ENCODE measurements at regions not wholly inside any gene's neighbourhood (a gene's known extent, or its start where the extent isn't known, plus 50 kb on each side); places are given as distances from the start of the nearest gene placed in this dataset.
"Not testable (repeated sequence)": the region's sequence is repeated elsewhere in the genome, so short reads cannot be mapped to it uniquely, and the experiment has no call there.

DNA sequence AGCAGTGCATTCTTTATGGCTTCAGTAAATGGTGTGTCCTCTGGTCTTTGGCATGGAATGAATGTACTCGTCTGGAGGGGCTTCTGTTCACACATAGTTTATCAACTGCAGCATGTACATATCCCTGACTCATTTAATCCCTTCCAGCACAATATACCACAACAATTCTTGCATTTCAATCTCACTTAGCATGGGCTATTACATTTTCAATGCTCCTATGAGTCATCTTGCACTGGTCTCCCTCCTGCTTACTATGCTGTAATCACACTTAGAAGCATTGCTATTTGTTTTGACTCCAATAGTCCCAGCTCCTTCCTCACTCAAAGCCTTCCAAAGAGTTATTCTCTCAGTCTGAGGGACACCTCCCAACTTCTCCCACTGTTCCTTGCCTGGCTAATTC lies 180.9 kb upstream of the NUDT10 start:
- no peak for DNase-seq

DNA sequence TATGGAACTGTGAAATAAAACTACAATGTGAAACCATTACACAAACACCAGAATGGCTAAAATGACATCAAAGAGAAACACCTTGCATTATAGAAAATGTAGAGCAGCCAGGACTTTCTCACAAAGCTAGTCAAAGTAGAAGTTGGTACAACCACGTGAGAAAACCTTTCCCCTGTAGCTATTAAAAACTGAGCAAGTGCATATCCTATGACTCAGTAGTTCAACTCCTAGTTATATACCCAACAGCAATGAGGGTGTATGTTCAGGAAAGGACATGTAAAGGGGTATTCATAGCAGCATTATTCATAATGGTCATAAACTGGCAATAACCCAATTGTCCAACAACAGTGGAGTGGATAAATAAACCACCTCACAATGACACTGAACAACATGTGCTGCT lies 177.5 kb upstream of the NUDT10 start:
- no peak for DNase-seq

DNA sequence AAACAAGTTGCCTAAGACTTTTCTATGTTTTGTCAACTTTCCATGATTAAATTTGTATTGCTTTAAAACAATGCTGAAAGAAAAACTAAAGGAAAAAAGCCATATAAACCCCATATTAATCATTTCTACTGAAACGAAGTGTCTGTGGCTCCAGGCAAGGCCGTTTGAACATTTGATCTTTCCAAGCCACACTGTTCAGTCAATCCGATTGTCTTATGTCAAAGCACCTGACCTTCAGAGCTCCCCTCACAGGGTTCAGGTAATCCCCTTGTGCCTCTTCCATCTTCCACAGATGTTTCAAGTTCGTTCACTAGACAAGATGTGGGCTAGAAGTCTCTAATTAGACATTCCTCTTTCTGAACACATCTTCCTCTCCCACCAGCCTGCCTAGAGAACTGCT lies 177.1 kb upstream of the NUDT10 start:
- DNase-seq, result no peak

DNA sequence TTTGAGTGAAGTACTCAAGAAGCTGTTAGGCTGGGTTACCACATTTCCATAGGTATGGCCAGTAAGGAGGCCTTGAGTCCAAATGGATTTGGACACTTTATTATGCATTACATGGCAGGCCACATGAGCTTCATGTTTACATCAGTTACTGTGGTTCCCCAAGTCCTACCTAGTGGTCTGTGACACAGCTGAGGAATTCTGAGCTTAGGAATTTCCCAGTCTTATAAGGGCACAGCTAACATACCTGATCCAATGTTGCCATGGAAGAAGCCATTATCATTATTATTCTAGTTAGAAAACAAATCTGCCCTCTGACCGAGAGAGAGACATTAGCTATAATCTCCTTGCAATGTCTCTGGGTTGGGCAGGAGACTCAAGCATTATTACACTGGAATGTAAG lies 174.4 kb upstream of the NUDT10 start:
- DNase-seq, result no peak

DNA sequence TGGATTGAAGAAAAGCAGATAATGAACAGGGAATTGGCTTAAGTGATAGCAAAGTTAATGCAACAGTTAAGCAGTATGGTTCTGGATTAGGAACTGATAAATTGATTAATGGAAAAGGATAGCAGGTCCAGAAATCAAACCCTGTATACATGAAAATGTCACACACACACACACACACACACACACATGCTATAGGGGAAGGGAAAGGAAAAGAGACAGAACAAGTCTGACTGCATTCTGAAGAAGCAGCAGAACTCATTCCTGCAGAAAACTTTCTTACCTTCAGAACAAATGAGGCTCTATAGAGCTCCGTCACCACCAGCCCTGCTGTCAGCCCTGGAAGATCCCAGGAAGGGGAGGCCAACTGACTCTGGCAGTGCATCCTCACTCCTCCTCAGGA lies 173.2 kb upstream of the NUDT10 start:
- DNase-seq, result not testable (repeated sequence)

DNA sequence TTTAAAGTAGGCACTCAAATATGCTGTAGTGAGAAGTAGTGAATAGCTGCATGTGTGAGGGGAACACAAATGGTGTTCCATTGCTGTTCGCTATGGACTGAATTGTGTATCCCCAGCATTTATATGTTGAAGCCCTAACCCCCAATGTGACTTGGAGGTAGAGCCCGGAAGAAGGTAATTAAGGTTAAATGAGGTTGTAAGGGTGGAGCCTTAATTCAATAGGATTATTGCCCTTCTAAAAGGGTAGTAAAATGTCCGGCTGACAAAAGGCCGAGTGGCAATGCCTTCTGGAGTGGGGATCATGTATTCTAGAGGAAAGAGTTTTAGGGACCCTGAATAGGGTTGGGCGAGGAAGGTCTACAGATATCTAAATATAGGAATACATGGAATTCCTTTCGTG lies 168.9 kb upstream of the NUDT10 start:
- no peak for DNase-seq

DNA sequence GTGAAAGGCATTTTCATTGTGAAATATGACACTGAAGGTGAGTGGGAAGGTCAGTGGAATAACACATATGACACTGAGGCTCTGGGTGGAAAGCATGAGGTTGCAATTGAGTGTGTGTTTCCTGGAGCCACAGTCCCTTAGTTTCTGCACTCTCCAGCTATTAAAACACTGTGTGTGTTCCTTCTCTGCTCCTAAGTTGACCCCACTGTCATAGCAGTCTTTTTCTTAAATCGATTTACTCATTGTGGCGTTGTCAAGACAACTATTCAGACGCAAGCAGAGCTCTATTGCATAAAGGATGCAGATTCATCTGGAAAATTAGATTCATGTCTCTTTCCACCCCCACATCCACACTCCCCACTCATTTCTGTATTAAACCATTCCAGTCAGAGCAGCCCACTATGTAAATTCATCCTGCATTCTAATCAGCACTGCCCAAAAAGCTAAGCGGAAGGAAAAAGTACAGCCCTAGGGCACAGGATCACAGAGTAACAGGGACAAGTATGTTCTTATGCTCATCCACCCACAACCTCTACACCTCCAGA lies 154.2 kb upstream of the NUDT10 start:
- not testable (repeated sequence) for DNase-seq

DNA sequence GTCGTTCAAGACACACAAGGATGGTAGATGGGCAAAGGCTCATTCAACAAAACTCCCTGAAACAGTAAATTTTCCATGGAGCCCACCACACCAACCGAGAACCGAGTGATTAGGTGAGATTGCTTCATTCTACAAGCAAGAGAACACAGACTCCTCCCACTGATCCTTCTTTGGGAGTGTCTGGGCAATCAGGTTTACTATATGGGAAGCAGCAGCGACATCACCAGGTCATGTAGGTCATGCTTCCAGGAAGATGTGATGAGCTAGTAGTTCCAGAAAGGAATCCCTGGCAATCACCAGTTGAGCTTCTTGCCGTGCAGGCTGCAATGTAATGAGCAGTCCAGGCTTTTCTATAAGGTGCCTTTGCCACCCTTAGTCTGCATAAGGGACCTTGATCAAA lies 152.8 kb upstream of the NUDT10 start:
- not testable (repeated sequence) for DNase-seq

DNA sequence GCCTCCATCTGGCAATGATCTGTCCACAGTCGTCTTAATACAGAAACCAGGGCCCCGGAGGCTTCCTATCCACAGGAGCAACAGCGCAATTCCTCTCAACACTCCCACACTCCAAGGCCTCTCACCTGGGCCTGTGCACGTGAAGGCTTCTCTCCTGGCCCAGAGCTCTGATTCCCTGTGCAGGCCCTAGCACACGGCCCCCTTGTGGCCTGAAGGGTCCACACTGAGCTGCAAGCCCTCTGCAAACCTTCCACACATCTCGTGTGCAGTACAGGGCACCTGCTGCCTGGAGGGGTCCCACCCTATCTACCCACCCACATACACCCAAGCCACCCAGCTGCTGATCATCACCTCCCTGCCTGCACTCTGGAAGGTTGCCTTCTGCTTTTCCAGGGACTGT lies 150.1 kb upstream of the NUDT10 start:
- DNase-seq, result no peak

DNA sequence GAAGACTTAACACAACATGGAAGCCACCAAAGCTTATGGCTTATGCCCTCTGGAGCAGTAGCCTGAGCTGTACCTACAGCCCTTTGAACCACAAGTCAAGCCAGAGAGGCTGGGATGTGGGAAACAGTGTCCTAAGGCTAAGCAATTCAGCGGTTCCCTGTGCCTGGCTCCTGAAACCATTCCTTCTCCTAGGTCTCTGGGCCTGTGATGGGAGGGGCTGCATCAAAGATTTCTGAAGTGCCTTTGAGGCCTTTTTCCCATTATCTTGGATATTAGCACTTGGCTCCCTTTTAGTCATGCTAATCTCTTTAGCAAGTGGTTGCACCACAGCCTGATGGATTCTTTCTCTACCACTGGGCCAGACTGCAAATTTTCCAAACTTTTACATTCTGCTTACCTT lies 140.5 kb upstream of the NUDT10 start:
- no peak for DNase-seq

DNA sequence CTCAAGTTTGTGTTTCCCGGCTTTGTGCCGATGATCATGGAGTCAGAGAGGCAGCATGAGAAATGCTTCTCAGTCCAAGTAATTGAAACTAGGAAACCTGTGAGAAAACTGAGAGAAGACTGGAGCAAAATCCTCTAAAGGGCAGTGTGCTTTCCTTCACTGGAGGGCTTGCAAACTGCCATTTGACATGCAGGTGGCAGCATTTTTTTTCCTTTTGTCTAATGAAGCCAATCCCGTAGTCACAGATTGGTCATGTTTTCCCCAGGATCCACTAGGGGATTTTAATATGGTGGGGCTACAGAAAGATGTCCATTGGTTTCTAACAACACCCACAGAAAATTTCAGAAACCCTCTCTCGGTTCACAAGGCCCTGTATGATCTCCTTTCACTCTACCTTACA lies 117.4 kb upstream of the NUDT10 start:
- DNase-seq, result no peak

DNA sequence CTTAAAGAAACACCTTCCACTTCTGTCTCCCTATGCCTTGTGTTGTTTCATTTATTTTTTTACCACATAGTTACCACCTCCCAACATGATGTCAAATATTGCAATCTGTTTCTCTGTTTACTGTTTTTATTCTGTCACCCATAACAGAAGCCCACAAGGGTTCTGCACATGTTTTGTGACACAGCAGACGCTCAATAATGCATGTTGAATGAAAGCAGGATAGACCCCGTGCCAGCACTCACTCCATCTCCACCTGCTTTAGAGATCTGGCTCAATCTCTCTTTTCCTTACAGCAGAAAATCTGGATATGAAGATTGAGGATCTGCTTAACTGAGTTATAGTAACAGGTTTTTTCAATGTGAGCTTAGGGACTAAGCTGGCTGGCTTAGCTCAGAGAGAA lies 116.8 kb upstream of the NUDT10 start:
- DNase-seq, result no peak

DNA sequence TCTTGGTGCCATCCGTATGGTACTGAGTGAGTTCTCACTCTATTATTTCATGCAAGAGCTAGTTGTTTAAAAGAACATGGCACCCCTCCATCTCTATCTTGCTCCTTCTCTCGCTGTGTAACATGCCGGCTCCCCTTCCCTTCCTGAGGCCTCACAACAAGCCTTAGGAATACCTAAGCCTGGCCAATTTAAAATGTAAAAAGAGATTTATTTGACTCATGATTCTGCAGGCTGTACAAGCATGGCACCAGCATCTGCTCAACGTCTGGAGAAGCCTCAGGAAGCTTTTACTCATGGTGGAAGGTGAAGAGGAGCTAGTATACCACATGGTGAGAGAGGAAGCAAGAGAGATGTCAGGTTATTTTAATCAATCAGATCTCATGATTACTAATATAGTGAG lies 90.4 kb upstream of the NUDT10 start:
- DNase-seq, result no peak

DNA sequence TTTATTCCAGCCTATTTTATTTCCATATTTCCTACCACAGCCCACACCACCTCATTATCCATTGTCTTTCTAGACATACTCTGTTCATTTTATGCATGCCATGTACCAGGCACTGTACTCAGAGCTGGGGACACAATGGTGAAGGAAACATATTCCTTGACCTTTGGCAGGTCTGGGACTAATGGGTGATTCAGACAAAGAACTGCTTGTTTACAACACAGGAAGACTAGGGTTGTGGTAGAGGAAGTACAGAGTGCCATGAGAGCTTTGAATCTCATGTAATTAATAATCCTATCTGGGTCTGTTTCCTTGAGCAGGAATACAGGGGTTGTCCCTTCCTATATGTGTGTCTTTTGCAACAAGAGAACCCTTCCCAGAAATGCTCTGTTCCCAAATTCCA lies 75.1 kb upstream of the NUDT10 start:
- DNase-seq, result no peak

DNA sequence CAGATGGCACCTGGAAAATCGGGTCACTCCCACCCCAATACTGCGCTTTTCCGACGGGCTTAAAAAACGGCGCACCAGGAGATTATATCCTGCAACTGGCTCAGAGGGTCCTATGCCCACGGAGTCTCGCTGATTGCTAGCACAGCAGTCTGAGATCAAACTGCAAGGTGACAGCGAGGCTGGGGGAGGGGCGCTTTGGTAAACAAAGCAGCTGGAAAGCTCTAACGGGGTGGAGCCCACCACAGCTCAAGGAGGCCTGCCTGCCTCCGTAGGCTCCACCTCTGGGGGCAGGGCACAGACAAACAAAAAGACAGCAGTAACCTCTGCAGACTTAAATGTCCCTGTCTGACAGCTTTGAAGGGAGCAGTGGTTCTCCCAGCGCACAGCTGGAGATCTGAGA lies 70.4 kb upstream of the NUDT10 start:
- not testable (repeated sequence) for DNase-seq

DNA sequence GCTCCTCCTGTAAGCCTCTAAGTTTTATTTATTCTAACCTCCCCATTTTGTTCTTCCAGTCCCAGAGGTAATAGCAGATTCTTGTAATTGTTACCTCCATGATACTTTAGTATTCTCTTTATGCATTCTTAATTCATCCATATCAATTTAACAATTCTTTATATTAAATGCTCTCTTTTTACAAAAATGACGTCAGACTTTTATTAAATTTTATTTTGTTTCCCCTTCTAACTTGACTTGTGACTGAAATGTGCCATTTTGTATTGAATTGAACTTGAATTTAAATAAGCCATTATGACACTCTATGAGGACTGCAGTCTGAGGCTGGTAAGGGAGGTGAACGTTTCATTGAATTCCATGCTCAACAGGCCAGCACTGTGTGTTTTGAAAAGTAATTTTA lies 60.0 kb upstream of the NUDT10 start:
- DNase-seq, result no peak

DNA sequence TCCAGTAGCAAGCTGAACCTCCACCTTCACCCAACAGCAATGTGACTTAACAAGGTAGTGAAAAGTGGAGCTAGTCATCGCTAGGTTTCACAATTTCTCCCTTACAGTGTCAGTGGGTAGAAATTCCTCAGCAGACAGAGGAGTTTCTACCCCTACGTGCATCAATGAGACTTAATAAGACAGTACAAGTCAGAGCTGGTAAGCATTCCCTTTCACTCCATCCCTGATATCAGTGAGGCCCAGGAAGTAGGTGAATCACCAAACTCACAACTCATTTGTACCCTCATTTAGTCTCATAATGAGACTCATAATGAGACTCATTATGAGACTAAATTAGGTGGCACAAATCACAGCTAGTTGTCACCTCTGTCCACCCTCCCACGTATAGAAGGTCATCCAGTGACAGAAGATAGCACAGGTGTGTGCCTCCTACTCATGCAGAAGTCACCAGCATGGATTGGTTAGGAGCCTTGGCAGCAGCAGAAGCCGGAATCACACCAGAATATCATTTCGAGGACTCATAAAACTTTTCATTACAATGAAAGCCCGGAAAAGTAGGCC lies 50.8 kb upstream of the NUDT10 start:
- no peak for DNase-seq
